Cardiac muscle cell (in vitro differentiated cells and primary cell): ENCODE measurements at regions not wholly inside any gene's neighbourhood (a gene's known extent, or its start where the extent isn't known, plus 50 kb on each side); places are given as distances from the start of the nearest gene placed in this dataset.

Experiments
- DNase-seq, 2 donors: peaks; one replicate each; pipeline versions ENCODE4 v3.0.0 to v3.0.0-alpha.2; 2010 to 2017; ENCODE audit warnings: low read depth in 1 of 2, low spot score in 1 of 2
- H3K27ac ChIP-seq: fragments of 200-600 bp; sonication (generic); 2 replicates; pipeline ENCODE4 v1.5.1; 2016
- H3K27me3 ChIP-seq: fragments of 200-600 bp; sonication (generic); 2 replicates; pipeline ENCODE4 v1.6.0; 2016; ENCODE audit warnings: control low read depth
- H3K36me3 ChIP-seq: fragments of 200-600 bp; sonication (generic); 2 replicates; pipeline ENCODE4 v1.5.1; 2016; ENCODE audit warnings: control low read depth
- H3K4me1 ChIP-seq: fragments of 200-600 bp; sonication (generic); 2 replicates; pipeline ENCODE4 v1.8.1; 2017; ENCODE audit warnings: low read depth, mild to moderate bottlenecking, mixed run types
- H3K4me3 ChIP-seq: fragments of 200-600 bp; sonication (generic); 2 replicates; pipeline ENCODE4 v1.5.1; 2016; ENCODE audit warnings: mild to moderate bottlenecking
- H3K9me3 ChIP-seq: fragments of 200-600 bp; sonication (generic); 2 replicates; pipeline ENCODE4 v1.5.1; 2017; ENCODE audit warnings: low read depth, mild to moderate bottlenecking, control low read depth
- CTCF ChIP-seq: IDR thresholded peaks from 2 replicates; pipeline ENCODE4 v1.5.1; 2012; ENCODE audit warnings: low read depth, mild to moderate bottlenecking, low read length

- DNase-seq, result no peak
- no peaks in the 10 kb centered on the region for H3K27me3 ChIP-seq
- TF ChIP-seq CTCF, result no peak
- H3K4me3 ChIP-seq, result no peak overlapping the region
- no peaks in the 10 kb centered on the region for H3K36me3 ChIP-seq
- H3K9me3 ChIP-seq, result no peaks in the 10 kb centered on the region
- H3K27ac ChIP-seq, result no peak overlapping the region
- peaks cover 14% of the 10 kb centered on the region for H3K4me1 ChIP-seq
Measured at GRCh38 chr1:184299796-184300195, 87.0 kb upstream of the C1orf21 start.

- no peak for TF ChIP-seq CTCF
- Histone ChIP-seq H3K27me3 (no peaks in the 10 kb centered on the region), H3K27ac (no peak overlapping the region), H3K9me3 (no peaks in the 10 kb centered on the region), H3K4me3 (no peak overlapping the region), H3K36me3 (no peaks in the 10 kb centered on the region), H3K4me1 (peaks cover 14% of the 10 kb centered on the region)
- no peak for DNase-seq
Measured at GRCh38 chr1:184300446-184300845, 86.4 kb upstream of the C1orf21 start.

DNA sequence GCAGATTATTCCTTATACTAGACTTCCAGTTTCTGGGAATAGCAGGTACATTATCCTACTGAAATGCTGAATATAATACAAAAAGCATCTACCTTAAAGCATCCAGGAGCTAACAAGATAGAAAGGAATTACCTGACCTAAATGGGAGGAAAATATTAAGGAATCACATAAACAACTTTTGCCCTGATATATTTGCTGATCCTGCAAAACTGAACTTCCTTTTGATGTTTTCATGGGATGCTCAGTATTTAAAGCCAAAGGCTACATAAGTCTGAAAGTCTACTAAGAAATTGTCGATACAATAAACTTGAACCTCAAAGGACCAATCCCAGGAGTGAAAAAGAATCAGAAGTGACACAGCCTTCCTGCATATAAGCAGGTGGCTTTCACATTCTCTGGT, 85.6 kb upstream of the C1orf21 start:
- no peaks in the 10 kb centered on the region for H3K36me3 ChIP-seq
- TF ChIP-seq CTCF, result no peak
- no peaks in the 10 kb centered on the region for H3K9me3 ChIP-seq
- no peaks in the 10 kb centered on the region for H3K27me3 ChIP-seq
- no peak overlapping the region for H3K4me3 ChIP-seq
- no peak for DNase-seq
- H3K27ac ChIP-seq, result no peak overlapping the region
- H3K4me1 ChIP-seq, result peaks cover 14% of the 10 kb centered on the region

- no peaks in the 10 kb centered on the region for H3K27me3 ChIP-seq
- no peak overlapping the region for H3K4me3 ChIP-seq
- no peaks in the 10 kb centered on the region for H3K9me3 ChIP-seq
- H3K4me1 ChIP-seq, result peaks cover 7% of the 10 kb centered on the region
- H3K36me3 ChIP-seq, result no peaks in the 10 kb centered on the region
- H3K27ac ChIP-seq, result no peak overlapping the region
- no peak for DNase-seq
- no peak for TF ChIP-seq CTCF
Measured at GRCh38 chr1:184302346-184302745, 84.5 kb upstream of the C1orf21 start.

GRCh38 chr1:184310157-184310819, 76.5 kb upstream of the C1orf21 start:
- Histone ChIP-seq H3K4me1 (no peaks in the 10 kb centered on the region), H3K36me3 (no peaks in the 10 kb centered on the region), H3K27me3 (no peaks in the 10 kb centered on the region), H3K4me3 (no peak overlapping the region), H3K27ac (no peak overlapping the region), H3K9me3 (no peaks in the 10 kb centered on the region)
- no peak for TF ChIP-seq CTCF
- DNase-seq, result no peak
